ENCODE measurements at regions not wholly inside any gene's neighbourhood (a gene's known extent, or its start where the extent isn't known, plus 50 kb on each side); places are given as distances from the start of the nearest gene placed in this dataset.
"Not testable (repeated sequence)": the region's sequence is repeated elsewhere in the genome, so short reads cannot be mapped to it uniquely, and the experiment has no call there.

- not testable (repeated sequence) for DNase-seq (ENCODE audit: low read depth); H3K4me3 ChIP-seq (ENCODE audit: low read depth, low read length)
These were observed 52.4 kb upstream of the EHHADH start for GRCh38 chr3:185306286-185306685.

GRCh38 chr3:185306847-185307246 lies 53.0 kb upstream of the EHHADH start:
- no peak for DNase-seq (ENCODE audit: low read depth)
- no peak for TF ChIP-seq CTCF (IDR thresholded peaks at IDR 0.05; ENCODE audit: low read depth, low read length, missing control alignments)
- H3K4me3 ChIP-seq (ENCODE audit: low read depth, low read length), result no peak overlapping the region

- TF ChIP-seq CTCF (IDR thresholded peaks at IDR 0.05; ENCODE audit: low read depth, low read length, missing control alignments), result peak; percentile 86
- DNase-seq (ENCODE audit: low read depth), result no peak
- H3K4me3 ChIP-seq (ENCODE audit: low read depth, low read length), result no peak overlapping the region
These were observed 54.4 kb upstream of the EHHADH start for GRCh38 chr3:185308126-185308754.

- no peak for DNase-seq (ENCODE audit: low read depth)
- no peak for TF ChIP-seq CTCF (IDR thresholded peaks at IDR 0.05; ENCODE audit: low read depth, low read length, missing control alignments)
- no peak overlapping the region for H3K4me3 ChIP-seq (ENCODE audit: low read depth, low read length)
These were observed 53.6 kb upstream of the MAP3K13 start for GRCh38 chr3:185309302-185309701.

GRCh38 chr3:185309795-185310194 lies 53.1 kb upstream of the MAP3K13 start:
- no peak overlapping the region for H3K4me3 ChIP-seq (ENCODE audit: low read depth, low read length)
- DNase-seq (ENCODE audit: low read depth), result no peak
- no peak for TF ChIP-seq CTCF (IDR thresholded peaks at IDR 0.05; ENCODE audit: low read depth, low read length, missing control alignments)

GRCh38 chr3:185311991-185312390 lies 50.9 kb upstream of the MAP3K13 start:
- no peak for DNase-seq (ENCODE audit: low read depth)
- H3K4me3 ChIP-seq (ENCODE audit: low read depth, low read length), result no peak overlapping the region
- TF ChIP-seq CTCF (IDR thresholded peaks at IDR 0.05; ENCODE audit: low read depth, low read length, missing control alignments), result no peak

Data from GM12864 (cell line).